ENCODE measurements at regions not wholly inside any gene's neighbourhood (a gene's known extent, or its start where the extent isn't known, plus 50 kb on each side); places are given as distances from the start of the nearest gene placed in this dataset.

- DNase-seq: no peak
Measured at GRCh38 chr4:36737691-36738090, 456.3 kb downstream of the DTHD1 start.

GRCh38 chr4:36740796-36741310 is 459.4 kb downstream of the DTHD1 start:
- no peak for DNase-seq

GRCh38 chr4:36747277-36748129 is 466.1 kb downstream of the DTHD1 start:
- DNase-seq: no peak

GRCh38 chr4:36753048-36753447 is 471.6 kb downstream of the DTHD1 start:
- peak; percentile 40 for DNase-seq

- DNase-seq: no peak
Measured at GRCh38 chr4:36757580-36758311, 476.3 kb downstream of the DTHD1 start.

GRCh38 chr4:36758312-36759178 is 477.1 kb downstream of the DTHD1 start:
- no peak for DNase-seq

- DNase-seq: no peak
Measured at GRCh38 chr4:36761607-36762006, 480.2 kb downstream of the DTHD1 start.

GRCh38 chr4:36763814-36764213 is 480.7 kb upstream of the NWD2 start:
- DNase-seq: no peak

GRCh38 chr4:36767596-36767995 is 476.9 kb upstream of the NWD2 start:
- no peak for DNase-seq

- no peak for DNase-seq
Measured at GRCh38 chr4:36771411-36772153, 473.0 kb upstream of the NWD2 start.

- no peak for DNase-seq
Measured at GRCh38 chr4:36772154-36772516, 472.4 kb upstream of the NWD2 start.

- peak; percentile 6 for DNase-seq
Measured at GRCh38 chr4:36773467-36773866, 471.1 kb upstream of the NWD2 start.

GRCh38 chr4:36775544-36775943 is 469.0 kb upstream of the NWD2 start:
- DNase-seq: no peak

- DNase-seq: no peak
Measured at GRCh38 chr4:36779601-36780000, 464.9 kb upstream of the NWD2 start.

- no peak for DNase-seq
Measured at GRCh38 chr4:36785973-36786372, 458.6 kb upstream of the NWD2 start.

GRCh38 chr4:36786519-36786918 is 458.0 kb upstream of the NWD2 start:
- no peak for DNase-seq

GRCh38 chr4:36794716-36795115 is 449.8 kb upstream of the NWD2 start:
- DNase-seq: no peak

- no peak for DNase-seq
Measured at GRCh38 chr4:36812149-36812548, 432.4 kb upstream of the NWD2 start.

- DNase-seq: no peak
Measured at GRCh38 chr4:36815536-36815935, 429.0 kb upstream of the NWD2 start.

- DNase-seq: no peak
Measured at GRCh38 chr4:36823199-36823967, 421.2 kb upstream of the NWD2 start.

GRCh38 chr4:36824682-36825081 is 419.9 kb upstream of the NWD2 start:
- DNase-seq: peak; percentile 11

- DNase-seq: no peak
Measured at GRCh38 chr4:36835246-36835645, 409.3 kb upstream of the NWD2 start.

All from activated CD4-positive, alpha-beta T cell treated with anti-CD3 and anti-CD28 coated beads, Interleukin-10, Interleukin-2, amounts not matched to agents 100 ng/mL and 50 ng/mL, durations not matched to agents 16 hours and 8 hours (primary cell).